SK-N-SH treated with all-trans-retinoic acid at 6 μM for 48 hours (cell line): ENCODE measurements at regions not wholly inside any gene's neighbourhood (a gene's known extent, or its start where the extent isn't known, plus 50 kb on each side); places are given as distances from the start of the nearest gene placed in this dataset.

Source experiments
- ARNTL ChIP-seq: fragments of 450-650 bp; formaldehyde crosslinking; IDR thresholded peaks from 2 replicates; pipeline ENCODE4 v1.5.0; 2020; ENCODE audit warnings: low read depth, mild to moderate bottlenecking, moderate library complexity, borderline replicate concordance
- BACH2 ChIP-seq: fragments of 250-450 bp; sonication (Bioruptor Pico); IDR thresholded peaks from 2 replicates; pipeline ENCODE4 v1.9.0; 2021; ENCODE audit warnings: mild to moderate bottlenecking, borderline replicate concordance
- GLIS3 ChIP-seq: fragments of 250-450 bp; sonication (Bioruptor Pico); IDR thresholded peaks from 2 replicates; pipeline ENCODE4 v1.5.0; 2020; ENCODE audit warnings: mild to moderate bottlenecking, moderate library complexity
- TOX ChIP-seq: fragments of 250-450 bp; sonication (Bioruptor Pico); IDR thresholded peaks from 2 replicates; pipeline ENCODE4 v1.8.0; 2021; ENCODE audit warnings: mild to moderate bottlenecking, moderate library complexity, borderline replicate concordance
- ZFP3 ChIP-seq: fragments of 250-450 bp; sonication (Bioruptor Pico); IDR thresholded peaks from 2 replicates; pipeline ENCODE4 v1.5.0; 2020; ENCODE audit warnings: mild to moderate bottlenecking, moderate library complexity
- ZFP30 ChIP-seq: fragments of 450-650 bp; formaldehyde crosslinking; IDR thresholded peaks from 2 replicates; pipeline ENCODE4 v1.5.0; 2022; ENCODE audit warnings: mild to moderate bottlenecking, moderate library complexity
- TF ChIP-seq, protein P1 (sequence below): fragments of 250-450 bp; sonication (Bioruptor Pico); IDR thresholded peaks from 2 replicates; pipeline ENCODE4 v1.8.0; 2020; ENCODE audit warnings: mild to moderate bottlenecking, moderate library complexity, borderline replicate concordance
- TF ChIP-seq, protein P2 (sequence below): fragments of 250-450 bp; sonication (Bioruptor Pico); IDR thresholded peaks from 2 replicates; pipeline ENCODE4 v1.5.1; 2021; ENCODE audit warnings: mild to moderate bottlenecking, moderate library complexity
- TF ChIP-seq, protein P3 (sequence below): fragments of 250-450 bp; sonication (Bioruptor Pico); IDR thresholded peaks from 2 replicates; pipeline ENCODE4 v1.5.1; 2020; ENCODE audit warnings: low read depth, mild to moderate bottlenecking, moderate library complexity
- TF ChIP-seq, protein P4 (sequence below): fragments of 250-450 bp; sonication (Bioruptor Pico); IDR thresholded peaks from 2 replicates; pipeline ENCODE4 v1.8.0; 2021; ENCODE audit warnings: low read depth, mild to moderate bottlenecking, moderate library complexity, borderline replicate concordance

GRCh38 chr6:148239215-148239614, 103.4 kb upstream of the SASH1 start:
- TF ChIP-seq GLIS3 (CRISPR knock-in tag): no peak
- TF ChIP-seq ZFP30 (CRISPR knock-in tag): no peak
- TF ChIP-seq, protein P1, sequence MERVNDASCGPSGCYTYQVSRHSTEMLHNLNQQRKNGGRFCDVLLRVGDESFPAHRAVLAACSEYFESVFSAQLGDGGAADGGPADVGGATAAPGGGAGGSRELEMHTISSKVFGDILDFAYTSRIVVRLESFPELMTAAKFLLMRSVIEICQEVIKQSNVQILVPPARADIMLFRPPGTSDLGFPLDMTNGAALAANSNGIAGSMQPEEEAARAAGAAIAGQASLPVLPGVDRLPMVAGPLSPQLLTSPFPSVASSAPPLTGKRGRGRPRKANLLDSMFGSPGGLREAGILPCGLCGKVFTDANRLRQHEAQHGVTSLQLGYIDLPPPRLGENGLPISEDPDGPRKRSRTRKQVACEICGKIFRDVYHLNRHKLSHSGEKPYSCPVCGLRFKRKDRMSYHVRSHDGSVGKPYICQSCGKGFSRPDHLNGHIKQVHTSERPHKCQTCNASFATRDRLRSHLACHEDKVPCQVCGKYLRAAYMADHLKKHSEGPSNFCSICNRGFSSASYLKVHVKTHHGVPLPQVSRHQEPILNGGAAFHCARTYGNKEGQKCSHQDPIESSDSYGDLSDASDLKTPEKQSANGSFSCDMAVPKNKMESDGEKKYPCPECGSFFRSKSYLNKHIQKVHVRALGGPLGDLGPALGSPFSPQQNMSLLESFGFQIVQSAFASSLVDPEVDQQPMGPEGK (CRISPR knock-in tag): no peak
- no peak for TF ChIP-seq BACH2 (CRISPR knock-in tag)
- TF ChIP-seq TOX (CRISPR knock-in tag): no peak
- no peak for TF ChIP-seq ZFP3
- TF ChIP-seq ARNTL (CRISPR knock-in tag): no peak
- TF ChIP-seq, protein P2, sequence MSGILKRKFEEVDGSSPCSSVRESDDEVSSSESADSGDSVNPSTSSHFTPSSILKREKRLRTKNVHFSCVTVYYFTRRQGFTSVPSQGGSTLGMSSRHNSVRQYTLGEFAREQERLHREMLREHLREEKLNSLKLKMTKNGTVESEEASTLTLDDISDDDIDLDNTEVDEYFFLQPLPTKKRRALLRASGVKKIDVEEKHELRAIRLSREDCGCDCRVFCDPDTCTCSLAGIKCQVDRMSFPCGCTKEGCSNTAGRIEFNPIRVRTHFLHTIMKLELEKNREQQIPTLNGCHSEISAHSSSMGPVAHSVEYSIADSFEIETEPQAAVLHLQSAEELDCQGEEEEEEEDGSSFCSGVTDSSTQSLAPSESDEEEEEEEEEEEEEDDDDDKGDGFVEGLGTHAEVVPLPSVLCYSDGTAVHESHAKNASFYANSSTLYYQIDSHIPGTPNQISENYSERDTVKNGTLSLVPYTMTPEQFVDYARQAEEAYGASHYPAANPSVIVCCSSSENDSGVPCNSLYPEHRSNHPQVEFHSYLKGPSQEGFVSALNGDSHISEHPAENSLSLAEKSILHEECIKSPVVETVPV (CRISPR knock-in tag): no peak
- TF ChIP-seq, protein P3, sequence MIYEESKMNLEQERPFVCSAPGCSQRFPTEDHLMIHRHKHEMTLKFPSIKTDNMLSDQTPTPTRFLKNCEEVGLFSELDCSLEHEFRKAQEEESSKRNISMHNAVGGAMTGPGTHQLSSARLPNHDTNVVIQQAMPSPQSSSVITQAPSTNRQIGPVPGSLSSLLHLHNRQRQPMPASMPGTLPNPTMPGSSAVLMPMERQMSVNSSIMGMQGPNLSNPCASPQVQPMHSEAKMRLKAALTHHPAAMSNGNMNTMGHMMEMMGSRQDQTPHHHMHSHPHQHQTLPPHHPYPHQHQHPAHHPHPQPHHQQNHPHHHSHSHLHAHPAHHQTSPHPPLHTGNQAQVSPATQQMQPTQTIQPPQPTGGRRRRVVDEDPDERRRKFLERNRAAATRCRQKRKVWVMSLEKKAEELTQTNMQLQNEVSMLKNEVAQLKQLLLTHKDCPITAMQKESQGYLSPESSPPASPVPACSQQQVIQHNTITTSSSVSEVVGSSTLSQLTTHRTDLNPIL: no peak
- TF ChIP-seq, protein P4, sequence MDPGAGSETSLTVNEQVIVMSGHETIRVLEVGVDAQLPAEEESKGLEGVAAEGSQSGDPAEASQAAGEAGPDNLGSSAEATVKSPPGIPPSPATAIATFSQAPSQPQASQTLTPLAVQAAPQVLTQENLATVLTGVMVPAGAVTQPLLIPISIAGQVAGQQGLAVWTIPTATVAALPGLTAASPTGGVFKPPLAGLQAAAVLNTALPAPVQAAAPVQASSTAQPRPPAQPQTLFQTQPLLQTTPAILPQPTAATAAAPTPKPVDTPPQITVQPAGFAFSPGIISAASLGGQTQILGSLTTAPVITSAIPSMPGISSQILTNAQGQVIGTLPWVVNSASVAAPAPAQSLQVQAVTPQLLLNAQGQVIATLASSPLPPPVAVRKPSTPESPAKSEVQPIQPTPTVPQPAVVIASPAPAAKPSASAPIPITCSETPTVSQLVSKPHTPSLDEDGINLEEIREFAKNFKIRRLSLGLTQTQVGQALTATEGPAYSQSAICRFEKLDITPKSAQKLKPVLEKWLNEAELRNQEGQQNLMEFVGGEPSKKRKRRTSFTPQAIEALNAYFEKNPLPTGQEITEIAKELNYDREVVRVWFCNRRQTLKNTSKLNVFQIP (CRISPR knock-in tag): no peak
